K562 (cell line): ENCODE measurements at regions not wholly inside any gene's neighbourhood (a gene's known extent, or its start where the extent isn't known, plus 50 kb on each side); places are given as distances from the start of the nearest gene placed in this dataset.

Experiments used
- ATAC-seq: fragments of 200-7000 bp; cut with Tn5 transposase; 3 replicates; pipeline ENCODE4 v1.9.1; 2020; ENCODE audit warnings: moderate library complexity
- BruUV-seq: library from RNA; stranded (reverse); fragments of 400-500 nt; replicated peaks from 2 replicates; lab custom pipeline; 2021; lab: Mats Ljungman, UMichigan
- CTCF ChIA-PET: fragments of 300-600 bp; formaldehyde crosslinking; extraction: SDS; loops from one replicate; lab custom pipeline; 2021; ENCODE audit warnings: low intra/inter-chr PET ratio; lab: Yijun Ruan, JAX
- POLR2A ChIA-PET: fragments of 300-600, 350-650 bp; sonication (Branson Sonifier 250); formaldehyde crosslinking; extraction: SDS; loops from one replicate; lab custom pipeline; 2021; ENCODE audit warnings: antibody characterized with exemption, inconsistent platforms; lab: Yijun Ruan, JAX
- DNase-seq, 4 experiments: peaks; one replicate each; pipeline versions ENCODE4 v3.0.0 to v3.0.0-alpha.2; 2011 to 2018; ENCODE audit warnings: low spot score in 3 of 4, mixed read lengths in 3 of 4; ENCODE audit errors: extremely low read depth in 1 of 4
- FAIRE-seq: peaks from 2 replicates; lab custom pipeline; 2011; peaks lifted over from hg19 to GRCh38; lab: Jason Lieb, UNC
- H2AFZ ChIP-seq: 2 replicates; pipeline ENCODE4 v1.6.0; 2011; ENCODE audit warnings: low read depth, low read length, control low read depth, inconsistent platforms
- H3K27ac ChIP-seq: fragments of 200-600 bp; 3 replicates; pipeline ENCODE4 v1.8.0; 2011; ENCODE audit warnings: low read depth, mild to moderate bottlenecking, control low read depth, inconsistent platforms, low read length, moderate library complexity, mixed read lengths; ENCODE audit errors: extremely low read depth
- H3K27me3 ChIP-seq, 2 experiments: fragments of 300-600 bp in 1 of 2; 2 replicates in 1 of 2; 3 replicates in 1 of 2; pipeline versions ENCODE4 v1.6.0 to v1.8.0; 2011; ENCODE audit warnings: inconsistent platforms in 2 of 2, low read length in 2 of 2, mild to moderate bottlenecking in 1 of 2, mixed read lengths in 1 of 2, moderate library complexity in 1 of 2; ENCODE audit not compliant: control insufficient read depth in 2 of 2, insufficient read depth in 2 of 2
- H3K36me3 ChIP-seq: fragments of 300-600 bp; 3 replicates; pipeline ENCODE4 v1.8.0; 2011; ENCODE audit warnings: mild to moderate bottlenecking, low read length, inconsistent platforms; ENCODE audit not compliant: control insufficient read depth, insufficient read depth
- H3K4me1 ChIP-seq, 2 experiments: fragments of 200-600 bp in 1 of 2; replicated peaks in 1 of 2; 2 replicates in 1 of 2; 3 replicates in 1 of 2; pipeline versions ENCODE4 v1.5.1 to v1.8.0; 2011; ENCODE audit warnings: inconsistent platforms in 2 of 2, low read length in 2 of 2, mild to moderate bottlenecking in 1 of 2, mixed read lengths in 1 of 2, moderate library complexity in 1 of 2; ENCODE audit not compliant: control insufficient read depth in 2 of 2, insufficient read depth in 2 of 2
- H3K4me2 ChIP-seq: 2 replicates; pipeline ENCODE4 v1.6.1; 2011; ENCODE audit warnings: low read length, control low read depth, inconsistent platforms, mixed read lengths; ENCODE audit not compliant: insufficient read depth
- H3K4me3 ChIP-seq: fragments of 200-600 bp; sonication (generic), shearing (Covaris generic); 2 replicates; pipeline ENCODE4 v1.5.1; 2016; ENCODE audit warnings: control low read depth, inconsistent platforms
- H3K79me2 ChIP-seq: fragments of 200-600 bp; 3 replicates; pipeline ENCODE4 v1.8.0; 2011; ENCODE audit warnings: low read length, inconsistent platforms; ENCODE audit not compliant: control insufficient read depth, insufficient read depth
- H3K9ac ChIP-seq, 2 experiments: 2 replicates each; pipeline versions ENCODE4 v1.6.0 to v1.6.1; 2011; ENCODE audit warnings: low read depth in 2 of 2, low read length in 2 of 2, control low read depth in 1 of 2, inconsistent platforms in 1 of 2, mild to moderate bottlenecking in 1 of 2, mixed read lengths in 1 of 2; ENCODE audit not compliant: insufficient read depth in 1 of 2
- H3K9me1 ChIP-seq: one replicate; pipeline ENCODE4 v1.6.0; 2011; ENCODE audit warnings: inconsistent platforms, mild to moderate bottlenecking, low read length, moderate library complexity; ENCODE audit not compliant: control insufficient read depth, insufficient read depth
- H3K9me3 ChIP-seq: replicated peaks from 2 replicates; pipeline ENCODE4 v1.5.1; 2011; ENCODE audit warnings: low read depth, low read length, inconsistent platforms; ENCODE audit not compliant: control insufficient read depth, insufficient read depth
- H4K20me1 ChIP-seq: replicated peaks from 2 replicates; pipeline ENCODE4 v1.6.1; 2011; ENCODE audit warnings: low read length, inconsistent platforms, mixed read lengths; ENCODE audit not compliant: control insufficient read depth, insufficient read depth
- CHD4 ChIP-seq: fragments of 200-600 bp; sonication (generic); IDR thresholded peaks from 3 replicates; pipeline ENCODE4 v1.6.1; 2012; ENCODE audit warnings: low read depth, mild to moderate bottlenecking, mixed read lengths, low read length, inconsistent platforms; ENCODE audit not compliant: insufficient read depth, insufficient replicate concordance, poor library complexity, severe bottlenecking
- E2F3 ChIP-seq: fragments of 250-450 bp; sonication (Bioruptor Pico); IDR thresholded peaks from 2 replicates; pipeline ENCODE4 v1.4.0; 2020; ENCODE audit warnings: mild to moderate bottlenecking
- SP1 ChIP-seq: sonication (generic); formaldehyde crosslinking; IDR thresholded peaks from 2 replicates; pipeline ENCODE4 v1.8.1; 2022; ENCODE audit warnings: mild to moderate bottlenecking, missing genetic modification reagents
- SRSF7 ChIP-seq: fragments of 200-400 bp; formaldehyde crosslinking; optimal IDR thresholded peaks from 2 replicates; pipeline ENCODE3; 2017; ENCODE audit warnings: mild to moderate bottlenecking, low read depth, low read length
- TAF15 ChIP-seq: fragments of 200-400 bp; formaldehyde crosslinking; IDR thresholded peaks from 2 replicates; pipeline ENCODE4 v1.6.1; 2017; ENCODE audit warnings: mild to moderate bottlenecking, low read depth, low read length, moderate library complexity
- ZNF263 ChIP-seq: sonication (generic); formaldehyde crosslinking; IDR thresholded peaks from 2 replicates; pipeline ENCODE4 v1.8.0; 2022; ENCODE audit warnings: mild to moderate bottlenecking, missing genetic modification reagents, borderline replicate concordance
- WGBS: fragments of 100-300 bp; shearing (Covaris generic); methylation state at CpG from one replicate; pipeline ENCODE4 v1.1.6; 2016; ENCODE audit warnings: low coverage, mixed read lengths; ENCODE audit not compliant: insufficient coverage; ENCODE audit errors: missing lambda C conversion rate; 5-methylcytosine and 5-hydroxymethylcytosine counted together
- in situ Hi-C: fragments of 300-500 bp; cut with MboI; formaldehyde crosslinking; loops from 4 replicates; pipeline ENCODE4 v1.15.0; 2018; ENCODE audit warnings: inconsistent platforms, mixed read lengths
- intact Hi-C: fragments of 100-400 bp; cut with micrococcal nuclease; formaldehyde crosslinking; loops from 2 replicates; pipeline ENCODE4 v1.14.2; 2022
- TF ChIP-seq, protein P1 (sequence below): fragments of 250-450 bp; sonication (Bioruptor Pico); IDR thresholded peaks from 2 replicates; pipeline ENCODE4 v1.8.0; 2022; ENCODE audit warnings: moderate library complexity, mild to moderate bottlenecking, inconsistent platforms
- TF ChIP-seq, protein P2 (sequence below): sonication (generic); formaldehyde crosslinking; IDR thresholded peaks from 2 replicates; pipeline ENCODE4 v1.8.1; 2023; ENCODE audit warnings: mild to moderate bottlenecking, missing genetic modification reagents

DNA sequence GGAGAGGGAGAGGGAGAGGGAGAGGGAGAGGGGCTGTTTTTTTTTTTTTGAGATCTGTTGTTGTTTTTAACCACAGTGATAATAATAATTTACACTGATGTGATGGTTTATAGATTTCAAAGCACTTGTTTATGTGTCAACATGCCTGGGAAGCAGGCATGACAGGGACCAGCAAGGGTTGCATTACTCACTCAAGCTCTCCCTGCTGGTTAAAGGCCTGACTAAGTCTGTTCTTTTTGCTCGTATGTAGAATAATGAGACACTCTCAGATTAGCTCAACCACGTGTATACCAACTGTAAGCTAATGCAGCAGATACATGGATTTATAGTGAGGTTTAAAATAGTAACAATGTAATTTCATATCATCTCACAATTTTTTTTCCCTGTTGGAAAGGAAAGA lies 134.6 kb upstream of the BOD1L1 start:
- ATAC-seq, result no peak
- POLR2A ChIA-PET, result no interaction called here

More for the DNA sequence above, 134.6 kb upstream of the BOD1L1 start:
- H3K79me2 ChIP-seq, result no peaks in the 10 kb centered on the region
- no peaks in the 10 kb centered on the region for H3K27me3 ChIP-seq
- H3K4me2 ChIP-seq, result no peak overlapping the region
- DNase-seq, result no peak
- in situ Hi-C loops (no loop called here), intact Hi-C loops (no loop called here)
- BruUV-seq, result no TSS peak
- 0% methylated on average over 2 of the region's 2 CpGs for WGBS
- H3K9me3 ChIP-seq, result no peaks in the 10 kb centered on the region
- no peak for FAIRE-seq
- H2AFZ ChIP-seq, result no peak overlapping the region
- no peaks in the 10 kb centered on the region for H3K9me1 ChIP-seq
- TF ChIP-seq TAF15 (no peak), ZNF263 (no peak), CHD4 (no peak), SRSF7 (no peak), SP1 (CRISPR knock-in tag) (no peak), E2F3 (CRISPR knock-in tag) (no peak)
- TF ChIP-seq, protein P1, sequence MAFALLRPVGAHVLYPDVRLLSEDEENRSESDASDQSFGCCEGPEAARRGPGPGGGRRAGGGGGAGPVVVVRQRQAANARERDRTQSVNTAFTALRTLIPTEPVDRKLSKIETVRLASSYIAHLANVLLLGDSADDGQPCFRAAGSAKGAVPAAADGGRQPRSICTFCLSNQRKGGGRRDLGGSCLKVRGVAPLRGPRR (CRISPR knock-in tag), result no peak
- TF ChIP-seq, protein P2, sequence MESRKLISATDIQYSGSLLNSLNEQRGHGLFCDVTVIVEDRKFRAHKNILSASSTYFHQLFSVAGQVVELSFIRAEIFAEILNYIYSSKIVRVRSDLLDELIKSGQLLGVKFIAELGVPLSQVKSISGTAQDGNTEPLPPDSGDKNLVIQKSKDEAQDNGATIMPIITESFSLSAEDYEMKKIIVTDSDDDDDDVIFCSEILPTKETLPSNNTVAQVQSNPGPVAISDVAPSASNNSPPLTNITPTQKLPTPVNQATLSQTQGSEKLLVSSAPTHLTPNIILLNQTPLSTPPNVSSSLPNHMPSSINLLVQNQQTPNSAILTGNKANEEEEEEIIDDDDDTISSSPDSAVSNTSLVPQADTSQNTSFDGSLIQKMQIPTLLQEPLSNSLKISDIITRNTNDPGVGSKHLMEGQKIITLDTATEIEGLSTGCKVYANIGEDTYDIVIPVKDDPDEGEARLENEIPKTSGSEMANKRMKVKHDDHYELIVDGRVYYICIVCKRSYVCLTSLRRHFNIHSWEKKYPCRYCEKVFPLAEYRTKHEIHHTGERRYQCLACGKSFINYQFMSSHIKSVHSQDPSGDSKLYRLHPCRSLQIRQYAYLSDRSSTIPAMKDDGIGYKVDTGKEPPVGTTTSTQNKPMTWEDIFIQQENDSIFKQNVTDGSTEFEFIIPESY, result no peak
- no peaks in the 10 kb centered on the region for H4K20me1 ChIP-seq
- no peaks in the 10 kb centered on the region for H3K36me3 ChIP-seq
- no peak overlapping the region for H3K9ac ChIP-seq
- CTCF ChIA-PET, result no interaction called here
- no peak overlapping the region for H3K4me3 ChIP-seq
- no peaks in the 10 kb centered on the region for H3K4me1 ChIP-seq
- H3K27ac ChIP-seq, result no peak overlapping the region
